HL-60 (cell line): ENCODE measurements at regions not wholly inside any gene's neighbourhood (a gene's known extent, or its start where the extent isn't known, plus 50 kb on each side); places are given as distances from the start of the nearest gene placed in this dataset.

Experiments used
- DNase-seq, 2 experiments: peaks; one replicate each; pipeline ENCODE4 v3.0.0-alpha.2; 2010 to 2020; ENCODE audit warnings: low read depth in 1 of 2, low spot score in 1 of 2
- H3K27ac ChIP-seq: fragments of 250-450 bp; sonication (Bioruptor Pico); replicated peaks from 2 replicates; pipeline ENCODE4 v1.5.1; 2020; ENCODE audit warnings: mild to moderate bottlenecking, moderate library complexity
- H3K27me3 ChIP-seq: fragments of 250-450 bp; sonication (Bioruptor Pico); 2 replicates; pipeline ENCODE4 v1.5.1; 2021; ENCODE audit warnings: mild to moderate bottlenecking, moderate library complexity; ENCODE audit not compliant: insufficient read depth, poor library complexity, severe bottlenecking
- H3K4me3 ChIP-seq: replicated peaks from 2 replicates; pipeline ENCODE4 v1.5.1; 2011; ENCODE audit warnings: mild to moderate bottlenecking, control low read depth, low read length; ENCODE audit not compliant: insufficient read depth
- GABPA ChIP-seq: IDR thresholded peaks from 2 replicates; pipeline ENCODE4 v1.6.1; 2012; ENCODE audit warnings: low read depth
- POLR2AphosphoS5 ChIP-seq: IDR thresholded peaks from 2 replicates; pipeline ENCODE4 v1.6.1; 2012; ENCODE audit warnings: low read depth
- SPI1 ChIP-seq: IDR thresholded peaks from 2 replicates; pipeline ENCODE4 v1.6.1; 2012; ENCODE audit warnings: low read depth, mild to moderate bottlenecking, borderline replicate concordance
- TF ChIP-seq, protein P1 (sequence below): IDR thresholded peaks from one replicate; pipeline ENCODE4 v1.5.1; 2011; ENCODE audit warnings: low read length, control low read depth, inconsistent platforms; ENCODE audit not compliant: insufficient read depth
- TF ChIP-seq, protein P2 (sequence below): IDR thresholded peaks from 2 replicates; pipeline ENCODE4 v1.6.1; 2012; ENCODE audit warnings: low read depth; ENCODE audit not compliant: insufficient replicate concordance

DNA sequence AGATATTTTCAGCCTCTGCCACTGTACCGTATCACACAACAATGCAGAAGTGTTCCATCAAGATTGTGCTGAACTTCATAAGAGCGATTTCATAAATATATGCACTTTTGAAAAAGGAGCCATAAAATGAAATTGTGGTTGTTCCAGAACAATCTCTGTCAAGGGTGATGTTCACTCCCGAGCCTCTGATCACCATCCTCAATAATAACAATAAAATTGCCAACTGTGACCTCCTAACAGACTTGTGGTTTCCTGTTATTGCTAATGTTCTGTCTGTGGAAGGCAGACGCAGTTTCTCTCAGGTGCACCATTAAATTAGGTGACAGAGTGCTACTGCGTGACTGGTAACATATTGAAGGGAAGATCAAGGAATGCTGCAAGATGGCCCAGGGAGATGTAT, 383.7 kb downstream of the SOCS6 start:
- Histone ChIP-seq H3K27ac (no peak overlapping the region), H3K4me3 (no peak overlapping the region), H3K27me3 (no peaks in the 10 kb centered on the region)
- TF ChIP-seq, protein P1, sequence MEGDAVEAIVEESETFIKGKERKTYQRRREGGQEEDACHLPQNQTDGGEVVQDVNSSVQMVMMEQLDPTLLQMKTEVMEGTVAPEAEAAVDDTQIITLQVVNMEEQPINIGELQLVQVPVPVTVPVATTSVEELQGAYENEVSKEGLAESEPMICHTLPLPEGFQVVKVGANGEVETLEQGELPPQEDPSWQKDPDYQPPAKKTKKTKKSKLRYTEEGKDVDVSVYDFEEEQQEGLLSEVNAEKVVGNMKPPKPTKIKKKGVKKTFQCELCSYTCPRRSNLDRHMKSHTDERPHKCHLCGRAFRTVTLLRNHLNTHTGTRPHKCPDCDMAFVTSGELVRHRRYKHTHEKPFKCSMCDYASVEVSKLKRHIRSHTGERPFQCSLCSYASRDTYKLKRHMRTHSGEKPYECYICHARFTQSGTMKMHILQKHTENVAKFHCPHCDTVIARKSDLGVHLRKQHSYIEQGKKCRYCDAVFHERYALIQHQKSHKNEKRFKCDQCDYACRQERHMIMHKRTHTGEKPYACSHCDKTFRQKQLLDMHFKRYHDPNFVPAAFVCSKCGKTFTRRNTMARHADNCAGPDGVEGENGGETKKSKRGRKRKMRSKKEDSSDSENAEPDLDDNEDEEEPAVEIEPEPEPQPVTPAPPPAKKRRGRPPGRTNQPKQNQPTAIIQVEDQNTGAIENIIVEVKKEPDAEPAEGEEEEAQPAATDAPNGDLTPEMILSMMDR = no peak
- TF ChIP-seq POLR2AphosphoS5 = no peak
- no peak for TF ChIP-seq SPI1
- TF ChIP-seq GABPA = no peak
- TF ChIP-seq, protein P2, sequence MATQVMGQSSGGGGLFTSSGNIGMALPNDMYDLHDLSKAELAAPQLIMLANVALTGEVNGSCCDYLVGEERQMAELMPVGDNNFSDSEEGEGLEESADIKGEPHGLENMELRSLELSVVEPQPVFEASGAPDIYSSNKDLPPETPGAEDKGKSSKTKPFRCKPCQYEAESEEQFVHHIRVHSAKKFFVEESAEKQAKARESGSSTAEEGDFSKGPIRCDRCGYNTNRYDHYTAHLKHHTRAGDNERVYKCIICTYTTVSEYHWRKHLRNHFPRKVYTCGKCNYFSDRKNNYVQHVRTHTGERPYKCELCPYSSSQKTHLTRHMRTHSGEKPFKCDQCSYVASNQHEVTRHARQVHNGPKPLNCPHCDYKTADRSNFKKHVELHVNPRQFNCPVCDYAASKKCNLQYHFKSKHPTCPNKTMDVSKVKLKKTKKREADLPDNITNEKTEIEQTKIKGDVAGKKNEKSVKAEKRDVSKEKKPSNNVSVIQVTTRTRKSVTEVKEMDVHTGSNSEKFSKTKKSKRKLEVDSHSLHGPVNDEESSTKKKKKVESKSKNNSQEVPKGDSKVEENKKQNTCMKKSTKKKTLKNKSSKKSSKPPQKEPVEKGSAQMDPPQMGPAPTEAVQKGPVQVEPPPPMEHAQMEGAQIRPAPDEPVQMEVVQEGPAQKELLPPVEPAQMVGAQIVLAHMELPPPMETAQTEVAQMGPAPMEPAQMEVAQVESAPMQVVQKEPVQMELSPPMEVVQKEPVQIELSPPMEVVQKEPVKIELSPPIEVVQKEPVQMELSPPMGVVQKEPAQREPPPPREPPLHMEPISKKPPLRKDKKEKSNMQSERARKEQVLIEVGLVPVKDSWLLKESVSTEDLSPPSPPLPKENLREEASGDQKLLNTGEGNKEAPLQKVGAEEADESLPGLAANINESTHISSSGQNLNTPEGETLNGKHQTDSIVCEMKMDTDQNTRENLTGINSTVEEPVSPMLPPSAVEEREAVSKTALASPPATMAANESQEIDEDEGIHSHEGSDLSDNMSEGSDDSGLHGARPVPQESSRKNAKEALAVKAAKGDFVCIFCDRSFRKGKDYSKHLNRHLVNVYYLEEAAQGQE = no peak
- no peak for DNase-seq

DNA sequence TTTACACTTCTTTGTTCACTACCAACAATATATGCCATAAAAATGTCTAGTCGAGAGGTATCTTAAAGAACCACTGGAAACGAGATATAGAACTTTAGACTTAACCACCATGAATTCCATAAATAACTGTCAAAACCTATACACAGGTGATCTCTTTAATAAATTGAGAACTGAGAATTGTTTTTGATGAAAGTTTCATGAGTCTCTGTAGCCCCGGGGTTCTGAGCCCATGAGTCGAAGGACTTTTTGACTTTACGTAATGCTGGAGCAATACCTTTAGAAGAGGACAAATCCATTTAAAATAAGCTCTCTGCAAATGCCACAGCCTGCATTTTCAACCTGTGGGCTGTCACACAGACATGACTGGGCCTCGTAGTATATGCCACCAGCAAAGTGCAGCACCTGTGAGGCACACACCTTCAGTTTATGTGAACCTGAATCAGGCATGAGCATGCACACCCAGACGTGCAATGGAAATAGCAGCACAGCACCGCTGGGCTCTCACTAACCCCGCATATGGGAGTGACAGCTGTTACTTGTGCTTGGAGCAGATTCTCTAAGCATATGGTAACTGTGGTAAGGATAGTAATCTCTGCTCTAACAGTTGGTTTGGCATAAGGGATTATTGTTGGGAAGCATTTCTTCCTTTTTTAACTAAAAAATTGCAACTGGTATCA, 383.2 kb downstream of the SOCS6 start:
- no peak for DNase-seq
- H3K27me3 ChIP-seq = no peaks in the 10 kb centered on the region
- no peak overlapping the region for H3K27ac ChIP-seq
- TF ChIP-seq, protein P1 = no peak
- TF ChIP-seq SPI1 = no peak
- TF ChIP-seq POLR2AphosphoS5 = no peak
- TF ChIP-seq, protein P2 = no peak
- no peak for TF ChIP-seq GABPA
- H3K4me3 ChIP-seq = no peak overlapping the region

DNA sequence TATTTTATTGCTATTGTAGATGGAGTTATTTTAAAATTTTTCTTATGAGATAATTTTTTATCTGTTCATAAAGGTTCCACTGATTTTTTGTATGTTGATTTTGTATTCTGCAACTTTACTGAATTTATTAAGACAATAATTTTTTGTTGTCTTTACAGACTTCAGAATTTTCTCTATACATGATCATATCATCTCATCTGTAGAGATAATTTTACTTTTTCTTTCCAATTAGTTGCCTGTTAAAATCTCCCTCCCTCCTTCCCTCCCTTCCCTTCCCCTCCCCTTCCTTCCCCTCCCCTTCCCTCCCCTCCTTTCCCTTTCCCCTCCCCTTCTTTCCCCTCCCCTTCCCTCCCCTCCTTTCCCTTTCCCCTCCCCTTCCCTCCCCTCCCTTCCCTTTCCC, 378.1 kb downstream of the SOCS6 start:
- no peak overlapping the region for H3K27ac ChIP-seq
- no peaks in the 10 kb centered on the region for H3K27me3 ChIP-seq
- TF ChIP-seq SPI1 = no peak
- TF ChIP-seq, protein P1 = no peak
- TF ChIP-seq POLR2AphosphoS5 = no peak
- TF ChIP-seq, protein P2 = no peak
- TF ChIP-seq GABPA = no peak
- H3K4me3 ChIP-seq = no peak overlapping the region
- DNase-seq = no peak
